GM18511 (cell line): ENCODE measurements at regions not wholly inside any gene's neighbourhood (a gene's known extent, or its start where the extent isn't known, plus 50 kb on each side); places are given as distances from the start of the nearest gene placed in this dataset.
"Not testable (repeated sequence)": the region's sequence is repeated elsewhere in the genome, so short reads cannot be mapped to it uniquely, and the experiment has no call there.

Experiments
- ATAC-seq: cut with Tn5 transposase; IDR thresholded peaks from one replicate; pipeline ENCODE4 v1.9.1; 2021; ENCODE audit warnings: mild to moderate bottlenecking, moderate library complexity; ENCODE audit not compliant: unreplicated experiment

GRCh38 chr5:66411701-66412100, 184.5 kb upstream of the MAST4 start:
- no peak for ATAC-seq

- ATAC-seq = no peak
Observed at GRCh38 chr5:66413931-66414330, 182.3 kb upstream of the MAST4 start.

- no peak for ATAC-seq
Observed at GRCh38 chr5:66415208-66415607, 181.0 kb upstream of the MAST4 start.

DNA sequence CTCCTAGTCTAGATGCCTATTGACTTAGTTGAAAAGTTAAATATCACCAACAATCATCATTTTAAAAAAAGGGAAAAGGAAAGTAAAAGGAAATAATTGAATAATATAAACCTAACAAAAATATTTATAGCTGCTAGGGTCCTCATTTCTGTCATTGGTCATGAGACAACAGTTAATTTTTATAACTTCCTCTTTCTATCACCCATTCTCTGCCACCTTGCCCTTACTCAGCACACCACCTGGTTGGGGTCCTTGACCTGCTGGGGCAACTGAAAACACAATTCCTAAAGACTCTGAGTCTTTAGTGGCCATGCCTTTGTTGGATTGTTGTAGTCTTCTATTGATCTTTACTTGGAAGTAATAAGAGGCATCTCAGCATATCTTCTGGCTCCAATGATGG, 179.5 kb upstream of the MAST4 start:
- ATAC-seq = no peak

GRCh38 chr5:66417781-66418180, 178.4 kb upstream of the MAST4 start:
- ATAC-seq = no peak

DNA sequence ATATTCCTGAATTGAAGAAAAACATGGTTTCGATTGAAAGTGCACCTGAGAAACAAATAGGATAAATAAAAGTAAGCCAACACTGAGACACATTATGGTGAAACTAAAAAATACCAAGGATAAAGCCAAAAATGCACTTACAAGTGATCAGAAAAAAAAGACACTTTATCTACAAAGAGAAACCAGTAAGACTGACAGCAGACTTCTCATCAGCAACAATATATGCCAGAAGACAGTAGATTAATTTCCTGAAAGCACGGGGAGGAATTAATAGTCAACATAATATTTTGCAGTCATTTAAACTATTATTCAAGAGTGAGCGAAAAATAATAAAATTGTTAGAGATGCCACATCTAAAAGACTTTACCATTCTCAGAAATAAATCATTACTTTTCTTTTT, 172.7 kb upstream of the MAST4 start:
- ATAC-seq = no peak

- ATAC-seq = no peak
Observed at GRCh38 chr5:66425842-66426241, 170.4 kb upstream of the MAST4 start.

DNA sequence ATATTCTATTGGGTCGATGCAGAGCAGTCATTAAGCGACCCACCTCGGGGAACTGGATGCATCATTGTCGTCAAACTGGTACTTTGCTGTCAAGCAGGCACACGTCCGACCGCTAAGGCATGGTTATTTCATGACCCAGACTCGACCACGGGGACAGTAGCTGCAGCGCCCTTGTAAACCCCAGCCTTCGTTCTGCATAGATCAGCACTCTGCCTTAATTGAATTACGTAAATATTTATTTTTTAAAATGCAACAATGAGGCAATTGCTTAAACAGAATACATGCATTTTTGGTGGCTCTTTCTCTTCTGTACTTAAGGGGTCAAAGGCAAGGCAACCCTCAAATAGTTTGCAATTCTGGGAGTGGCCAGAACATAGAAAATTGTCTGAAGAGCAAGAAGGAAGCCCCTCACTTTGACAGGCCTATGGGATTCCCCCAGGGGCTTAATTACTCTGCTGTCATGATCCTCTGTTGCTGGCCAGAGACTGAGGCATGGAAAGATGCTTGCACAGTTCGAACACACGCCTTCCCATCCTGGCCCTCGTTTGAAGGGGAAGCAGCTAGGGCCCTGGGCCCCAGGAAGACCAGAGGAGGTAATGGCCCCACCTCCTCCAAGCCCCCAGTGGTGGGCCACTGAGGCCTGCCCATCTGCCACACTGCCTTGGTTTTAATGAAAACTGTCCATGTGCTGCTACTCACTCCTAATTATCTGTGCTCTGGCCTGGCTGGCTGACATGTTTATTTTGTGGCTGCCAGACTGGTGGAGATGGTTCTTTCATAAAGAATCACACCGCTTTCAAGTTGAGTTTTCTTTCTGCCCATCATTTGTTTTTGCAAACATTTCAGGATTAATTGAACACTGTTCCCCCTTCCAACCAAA, 169.7 kb upstream of the MAST4 start:
- no peak for ATAC-seq

GRCh38 chr5:66427139-66427442, 169.1 kb upstream of the MAST4 start:
- no peak for ATAC-seq

- ATAC-seq = no peak
Observed at GRCh38 chr5:66436721-66437120, 159.5 kb upstream of the MAST4 start.

DNA sequence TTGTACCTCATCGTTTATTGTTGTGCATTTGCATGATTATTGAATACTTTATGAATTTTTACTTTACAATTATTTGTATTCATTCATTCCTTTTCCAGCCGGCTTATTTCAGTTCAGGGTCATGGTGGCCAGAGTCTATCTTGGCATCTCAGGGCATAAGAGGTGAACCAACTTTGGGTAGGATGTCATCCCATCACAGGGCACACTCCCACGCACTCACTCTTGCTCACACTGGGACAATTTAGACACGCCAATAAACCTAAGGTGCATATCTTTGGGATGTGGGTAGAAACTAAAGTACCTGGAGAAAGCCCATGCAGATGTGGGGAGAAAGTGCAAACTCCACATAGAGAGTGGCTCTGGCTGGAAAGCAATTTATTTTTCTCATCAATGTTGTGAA, 158.1 kb upstream of the MAST4 start:
- ATAC-seq = no peak

- no peak for ATAC-seq
Observed at GRCh38 chr5:66438696-66439095, 157.5 kb upstream of the MAST4 start.

DNA sequence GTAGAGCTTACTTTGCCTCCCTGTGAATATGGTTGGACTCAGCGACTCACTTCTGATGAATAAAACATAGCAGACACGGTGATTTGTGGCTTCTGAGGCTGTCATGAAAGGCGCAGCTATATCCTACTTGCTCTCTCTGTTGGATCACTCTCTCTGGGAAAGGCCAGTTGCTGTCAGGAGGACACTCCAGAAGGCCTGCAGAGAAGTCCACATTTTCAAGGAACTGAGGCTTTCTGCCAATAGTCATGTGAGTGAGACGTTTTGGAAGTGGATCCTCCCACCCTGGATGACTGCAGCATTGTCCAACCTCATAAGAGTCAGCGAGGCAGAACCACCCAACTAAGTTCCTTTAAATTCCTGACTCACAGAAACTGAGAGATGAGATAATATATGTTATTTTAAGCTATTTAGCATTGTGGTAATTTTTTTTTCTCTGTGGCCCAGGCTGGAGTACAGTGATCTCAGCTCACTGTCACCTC, 156.0 kb upstream of the MAST4 start:
- peak; percentile 70 for ATAC-seq

GRCh38 chr5:66441351-66441750, 154.8 kb upstream of the MAST4 start:
- no peak for ATAC-seq

DNA sequence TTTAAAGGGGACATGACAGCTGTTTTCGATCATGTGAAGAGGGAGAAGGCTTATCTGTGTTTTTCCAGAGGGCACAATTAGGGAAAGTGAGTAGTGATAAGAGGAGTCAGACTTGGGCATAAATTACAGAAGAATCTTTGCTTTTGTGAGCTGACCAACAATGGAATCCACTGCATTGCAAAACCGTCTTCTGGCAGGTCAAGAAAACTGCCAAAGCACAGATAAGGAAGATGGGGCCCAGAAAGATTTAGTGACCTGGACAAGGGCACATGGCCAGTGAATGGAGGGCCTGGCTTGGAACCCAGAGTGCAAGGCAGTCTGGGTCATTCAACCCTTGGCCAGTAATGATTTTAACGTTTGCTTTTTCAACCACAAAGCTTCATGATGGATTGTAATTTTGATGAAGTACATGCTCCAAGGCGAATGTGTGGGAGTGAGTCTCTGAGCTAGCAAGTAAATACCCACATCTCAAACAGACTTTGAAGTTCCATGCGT, 153.2 kb upstream of the MAST4 start:
- no peak for ATAC-seq

DNA sequence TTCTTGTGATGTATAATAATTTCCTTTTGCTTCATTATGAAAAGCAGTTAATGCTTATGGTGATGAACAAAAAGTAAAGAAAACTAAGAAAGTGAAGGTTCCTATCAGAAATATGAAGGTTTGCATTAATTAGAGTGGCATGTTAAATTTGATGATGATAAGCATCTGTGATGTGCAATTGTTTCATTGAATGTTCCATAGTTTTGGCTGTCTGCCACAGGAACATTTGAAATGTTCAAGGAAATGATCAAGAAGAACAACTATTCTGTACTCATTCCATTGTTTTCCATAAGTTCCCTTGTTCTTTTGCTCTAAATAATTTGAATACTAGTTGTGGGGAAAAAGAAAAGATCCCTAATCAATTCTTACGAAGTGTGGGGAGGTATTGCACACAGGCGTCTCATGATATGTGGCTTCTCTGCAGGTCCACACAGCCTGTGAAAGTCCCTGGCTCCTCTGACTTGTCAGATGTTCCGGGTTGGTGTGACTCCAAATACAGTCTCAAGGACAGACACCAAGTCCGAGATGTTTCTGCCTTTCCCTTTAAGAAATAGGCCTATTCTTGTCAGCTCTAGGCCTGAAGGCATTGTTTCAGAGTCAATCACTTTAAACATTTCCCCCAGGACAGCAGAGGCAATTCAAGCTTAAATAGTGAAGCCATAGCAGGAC, 152.6 kb upstream of the MAST4 start:
- no peak for ATAC-seq

DNA sequence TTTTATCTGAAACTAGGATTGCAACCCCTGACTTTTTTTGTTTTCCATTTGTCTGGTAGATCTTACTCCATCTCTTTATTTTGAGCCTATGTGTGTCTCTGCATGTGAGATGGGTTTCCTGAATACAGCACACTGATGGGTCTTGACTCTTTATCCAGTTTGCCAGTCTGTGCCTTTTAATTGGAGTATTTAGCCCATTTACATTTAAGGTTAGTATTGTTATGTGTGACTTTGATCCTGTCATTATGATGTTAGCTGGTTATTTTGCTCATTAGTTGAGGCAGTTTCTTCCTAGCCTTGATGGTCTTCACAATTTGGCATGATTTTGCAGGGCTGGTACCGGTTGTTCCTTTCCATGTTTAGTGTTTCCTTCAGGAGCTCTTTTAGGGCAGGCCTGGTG, 148.1 kb upstream of the MAST4 start:
- ATAC-seq = not testable (repeated sequence)

DNA sequence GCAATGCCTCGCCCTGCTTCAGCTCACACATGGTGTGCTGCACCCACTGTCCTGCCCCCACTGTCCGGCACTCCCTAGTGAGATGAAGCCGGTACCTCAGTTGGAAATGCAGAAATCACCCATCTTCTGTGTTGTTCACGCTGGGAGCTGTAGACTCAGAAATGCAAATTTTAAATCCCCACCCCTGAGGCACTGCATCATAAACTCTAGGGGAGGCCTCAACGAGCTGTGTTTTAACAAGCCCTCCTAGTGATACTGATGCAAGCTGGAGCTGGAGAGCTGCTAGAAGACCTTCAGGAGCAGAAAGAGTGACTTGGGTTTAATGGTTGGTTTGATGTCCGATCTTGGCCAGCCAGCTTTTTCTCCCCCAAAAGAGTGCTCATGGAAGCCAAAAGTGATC, 146.0 kb upstream of the MAST4 start:
- no peak for ATAC-seq

GRCh38 chr5:66450988-66451387, 145.2 kb upstream of the MAST4 start:
- ATAC-seq = no peak

DNA sequence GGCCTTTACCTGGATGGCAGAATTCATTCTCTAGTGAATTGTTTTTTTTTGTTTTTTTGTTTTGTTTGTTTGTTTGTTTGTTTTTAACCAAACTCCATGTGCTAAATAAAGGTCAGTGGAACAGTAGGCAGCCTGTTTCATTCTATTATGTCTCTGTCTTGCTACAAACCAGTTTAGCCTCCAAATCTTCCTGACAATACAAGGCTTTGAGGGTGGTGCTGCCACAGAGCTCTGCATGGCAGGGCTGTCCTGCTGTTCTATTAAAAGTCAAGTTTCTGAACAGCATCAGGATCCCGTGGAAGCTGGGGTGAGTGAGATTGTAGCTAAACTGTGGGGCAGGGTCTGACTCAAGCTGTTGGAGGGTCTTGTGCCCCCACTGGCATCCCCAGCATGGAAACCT, 144.1 kb upstream of the MAST4 start:
- ATAC-seq = no peak

GRCh38 chr5:66454186-66455078, 141.8 kb upstream of the MAST4 start:
- ATAC-seq = no peak
